Endodermal cell (in vitro differentiated cells): ENCODE measurements at regions not wholly inside any gene's neighbourhood (a gene's known extent, or its start where the extent isn't known, plus 50 kb on each side); places are given as distances from the start of the nearest gene placed in this dataset.

ENCODE experiments used
- DNase-seq: peaks from one replicate; pipeline ENCODE4 v3.0.0-alpha.2; 2017
- H3K27ac ChIP-seq: 2 replicates; pipeline ENCODE4 v1.5.1; 2013; ENCODE audit warnings: mild to moderate bottlenecking, low read depth, low read length, moderate library complexity
- H3K27me3 ChIP-seq: 2 replicates; pipeline ENCODE4 v1.6.1; 2013; ENCODE audit warnings: mild to moderate bottlenecking, low read length, moderate library complexity; ENCODE audit not compliant: insufficient read depth, control insufficient read depth, poor library complexity, severe bottlenecking
- H3K36me3 ChIP-seq: 2 replicates; pipeline ENCODE4 v1.7.0; 2013; ENCODE audit warnings: mild to moderate bottlenecking, low read length, moderate library complexity; ENCODE audit not compliant: control insufficient read depth, insufficient read depth
- H3K4me1 ChIP-seq: one replicate; pipeline ENCODE4 v1.7.0; 2013; ENCODE audit warnings: low read length; ENCODE audit not compliant: control insufficient read depth, insufficient read depth
- H3K4me3 ChIP-seq: 2 replicates; pipeline ENCODE4 v1.5.1; 2013; ENCODE audit warnings: mild to moderate bottlenecking, low read length, moderate library complexity
- H3K9ac ChIP-seq: 2 replicates; pipeline ENCODE4 v1.6.1; 2013; ENCODE audit warnings: mild to moderate bottlenecking, low read length, moderate library complexity; ENCODE audit not compliant: poor library complexity, severe bottlenecking; ENCODE audit errors: extremely low read depth
- H3K9me3 ChIP-seq: 2 replicates; pipeline ENCODE4 v1.6.1; 2013; ENCODE audit warnings: mild to moderate bottlenecking, low read length, moderate library complexity; ENCODE audit not compliant: control insufficient read depth
- H3K27ac Mint-ChIP-seq: 2 replicates; pipeline ENCODE4 v1.8.0; 2020; ENCODE audit warnings: mixed read lengths
- H3K27me3 Mint-ChIP-seq: 2 replicates; pipeline ENCODE4 v1.8.0; 2021; ENCODE audit warnings: mild to moderate bottlenecking, mixed read lengths; ENCODE audit not compliant: insufficient read depth
- H3K36me3 Mint-ChIP-seq: 2 replicates; pipeline ENCODE4 v1.8.0; 2020; ENCODE audit warnings: low read depth, mixed read lengths
- H3K4me1 Mint-ChIP-seq: 2 replicates; pipeline ENCODE4 v1.8.0; 2020; ENCODE audit warnings: mixed read lengths
- H3K4me3 Mint-ChIP-seq: 2 replicates; pipeline ENCODE4 v1.8.0; 2020; ENCODE audit warnings: mild to moderate bottlenecking, moderate library complexity, mixed read lengths
- H3K9me3 Mint-ChIP-seq: 2 replicates; pipeline ENCODE4 v1.8.0; 2020; ENCODE audit warnings: mild to moderate bottlenecking, mixed read lengths
- WGBS, 2 experiments: methylation state at CpG; one replicate each; pipeline versions ENCODE4 v1.1.5 to v1.1.7; 2013; ENCODE audit warnings: missing lambda C conversion rate in 2 of 2, mixed read lengths in 1 of 2; ENCODE audit not compliant: insufficient coverage in 1 of 2, insufficient read length in 1 of 2; 5-methylcytosine and 5-hydroxymethylcytosine counted together
- TF ChIP-seq, protein P1 (sequence below): fragments of 200-600 bp; sonication (generic); conservative IDR thresholded peaks from 2 replicates; pipeline ENCODE4 v1.5.0; 2021; ENCODE audit warnings: antibody characterized with exemption, mild to moderate bottlenecking

DNA sequence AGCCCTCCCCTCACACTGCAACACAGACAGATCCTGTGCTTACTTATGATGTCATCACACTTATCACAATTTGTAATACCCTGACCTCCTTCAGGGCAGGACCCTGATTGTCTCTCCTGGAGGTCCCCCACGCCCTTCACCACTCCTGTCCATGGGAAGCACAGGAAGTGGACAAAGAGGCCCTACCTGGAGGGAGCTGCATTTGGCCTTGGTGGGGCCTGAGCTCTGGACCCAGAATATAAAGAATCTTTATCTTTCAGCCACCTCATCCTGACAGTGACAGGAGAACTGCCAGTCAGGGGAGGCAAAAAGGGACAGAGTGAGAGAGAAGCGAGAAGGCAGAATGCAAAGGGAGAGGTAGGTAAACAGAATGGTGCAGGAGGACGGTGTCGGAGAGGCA lies 303.4 kb upstream of the N4BP1 start:
- Histone ChIP-seq H3K36me3 (no peaks in the 10 kb centered on the region), H3K9me3 (no peaks in the 10 kb centered on the region), H3K4me3 (no peak overlapping the region), H3K9ac (no peak overlapping the region), H3K27ac (no peak overlapping the region), H3K27me3 (no peaks in the 10 kb centered on the region), H3K4me1 (peaks cover 4% of the 10 kb centered on the region)
- Mint-ChIP-seq H3K4me3 (no peak overlapping the region), H3K27ac (no peak overlapping the region), H3K4me1 (peaks cover 3% of the 10 kb centered on the region), H3K9me3 (no peaks in the 10 kb centered on the region), H3K36me3 (no peaks in the 10 kb centered on the region), H3K27me3 (no peaks in the 10 kb centered on the region)
- DNase-seq: no peak
- TF ChIP-seq, protein P1, sequence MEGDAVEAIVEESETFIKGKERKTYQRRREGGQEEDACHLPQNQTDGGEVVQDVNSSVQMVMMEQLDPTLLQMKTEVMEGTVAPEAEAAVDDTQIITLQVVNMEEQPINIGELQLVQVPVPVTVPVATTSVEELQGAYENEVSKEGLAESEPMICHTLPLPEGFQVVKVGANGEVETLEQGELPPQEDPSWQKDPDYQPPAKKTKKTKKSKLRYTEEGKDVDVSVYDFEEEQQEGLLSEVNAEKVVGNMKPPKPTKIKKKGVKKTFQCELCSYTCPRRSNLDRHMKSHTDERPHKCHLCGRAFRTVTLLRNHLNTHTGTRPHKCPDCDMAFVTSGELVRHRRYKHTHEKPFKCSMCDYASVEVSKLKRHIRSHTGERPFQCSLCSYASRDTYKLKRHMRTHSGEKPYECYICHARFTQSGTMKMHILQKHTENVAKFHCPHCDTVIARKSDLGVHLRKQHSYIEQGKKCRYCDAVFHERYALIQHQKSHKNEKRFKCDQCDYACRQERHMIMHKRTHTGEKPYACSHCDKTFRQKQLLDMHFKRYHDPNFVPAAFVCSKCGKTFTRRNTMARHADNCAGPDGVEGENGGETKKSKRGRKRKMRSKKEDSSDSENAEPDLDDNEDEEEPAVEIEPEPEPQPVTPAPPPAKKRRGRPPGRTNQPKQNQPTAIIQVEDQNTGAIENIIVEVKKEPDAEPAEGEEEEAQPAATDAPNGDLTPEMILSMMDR: no peak
- WGBS, 2 experiments: 88 to 94% methylated on average over 3 to 4 of the region's 4 CpGs

DNA sequence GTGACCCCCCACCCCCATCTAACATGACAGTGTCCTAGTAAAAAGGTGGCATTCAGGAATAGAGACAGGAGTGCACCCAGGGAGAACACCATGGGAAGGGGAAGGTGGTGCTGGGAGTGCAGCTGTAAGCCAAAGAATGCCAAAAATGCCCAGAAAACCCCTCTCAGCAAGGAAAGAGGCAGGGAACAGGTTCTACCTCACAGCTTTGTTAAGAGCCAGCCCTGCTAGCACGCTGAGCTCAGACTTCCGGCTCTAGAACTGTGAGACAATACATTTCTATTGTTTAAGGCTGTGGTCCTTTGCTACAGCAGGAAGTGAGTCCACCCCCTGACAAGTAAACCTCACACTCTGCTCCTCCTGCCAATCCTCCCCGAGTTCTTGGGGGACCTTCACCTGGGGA lies 302.4 kb upstream of the N4BP1 start:
- no peaks in the 10 kb centered on the region for H3K27me3 ChIP-seq
- peak; percentile 61 for DNase-seq
- no peak overlapping the region for H3K27ac Mint-ChIP-seq

DNA sequence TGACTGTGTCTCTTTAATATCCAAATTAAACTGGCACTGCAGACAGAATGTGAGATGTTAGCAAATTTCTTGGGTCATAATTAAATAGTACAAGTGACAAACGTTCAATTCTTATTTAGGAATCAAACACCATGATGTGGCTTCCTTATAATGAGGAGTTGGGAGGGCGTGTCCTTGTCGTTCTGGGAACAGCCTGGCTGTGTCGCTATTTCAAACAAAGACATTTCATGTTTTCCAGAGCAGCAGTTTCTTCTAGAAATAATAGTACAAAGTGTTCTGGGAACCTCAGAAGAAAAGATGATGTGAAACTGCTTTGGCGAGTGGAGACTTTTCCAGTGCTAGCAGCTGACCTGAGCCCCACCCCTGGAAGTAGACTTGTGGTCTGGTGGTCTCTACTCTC lies 301.7 kb upstream of the N4BP1 start:
- TF ChIP-seq, protein P1: peak; percentile 57
- H3K27ac ChIP-seq: no peak overlapping the region
- no peaks in the 10 kb centered on the region for H3K27me3 ChIP-seq
- WGBS, 2 experiments: 63 to 100% methylated on average over 1 to 5 of the region's 5 CpGs
- H3K4me3 ChIP-seq: no peak overlapping the region
- peak; percentile 58 for DNase-seq
- no peaks in the 10 kb centered on the region for H3K9me3 Mint-ChIP-seq
- H3K4me1 ChIP-seq: peaks cover 4% of the 10 kb centered on the region
- H3K36me3 Mint-ChIP-seq: no peaks in the 10 kb centered on the region
- no peaks in the 10 kb centered on the region for H3K9me3 ChIP-seq
- no peak overlapping the region for H3K9ac ChIP-seq
- no peak overlapping the region for H3K4me3 Mint-ChIP-seq
- no peaks in the 10 kb centered on the region for H3K36me3 ChIP-seq
- peaks cover 3% of the 10 kb centered on the region for H3K4me1 Mint-ChIP-seq
- H3K27ac Mint-ChIP-seq: no peak overlapping the region
- no peaks in the 10 kb centered on the region for H3K27me3 Mint-ChIP-seq

More for the DNA sequence above, 302.4 kb upstream of the N4BP1 start:
- no peak overlapping the region for H3K9ac ChIP-seq
- no peak overlapping the region for H3K27ac ChIP-seq
- H3K4me3 ChIP-seq: no peak overlapping the region
- Mint-ChIP-seq H3K9me3 (no peaks in the 10 kb centered on the region), H3K4me1 (peaks cover 3% of the 10 kb centered on the region), H3K27me3 (no peaks in the 10 kb centered on the region), H3K36me3 (no peaks in the 10 kb centered on the region), H3K4me3 (no peak overlapping the region)
- H3K9me3 ChIP-seq: no peaks in the 10 kb centered on the region
- no peaks in the 10 kb centered on the region for H3K36me3 ChIP-seq
- 67 to 100% methylated on average over 1 to 3 of the region's 3 CpGs for WGBS, 2 experiments
- H3K4me1 ChIP-seq: peaks cover 4% of the 10 kb centered on the region
- TF ChIP-seq, protein P1: no peak
